Aorta (tissue), 5 donors: ENCODE measurements at regions not wholly inside any gene's neighbourhood (a gene's known extent, or its start where the extent isn't known, plus 50 kb on each side); places are given as distances from the start of the nearest gene placed in this dataset.

Experiments used
- ATAC-seq: fragments of 200-7000 bp; cut with Tn5 transposase; one replicate; pipeline ENCODE4 v1.9.1; 2022; ENCODE audit warnings: moderate library complexity; ENCODE audit not compliant: low FRiP score
- DNase-seq, 2 donors: peaks; one replicate each; pipeline ENCODE4 v3.0.0-alpha.2; 2020
- H3K27ac ChIP-seq, 2 donors: one replicate each; pipeline ENCODE4 v1.5.1; 2013; ENCODE audit warnings: low read length in 2 of 2, mild to moderate bottlenecking in 2 of 2, moderate library complexity in 2 of 2, control low read depth in 1 of 2, inconsistent platforms in 1 of 2, low read depth in 1 of 2
- H3K27me3 ChIP-seq, 2 donors: one replicate each; pipeline ENCODE4 v1.6.1; 2013; ENCODE audit warnings: control low read depth in 1 of 2, low read length in 1 of 2, mild to moderate bottlenecking in 1 of 2, moderate library complexity in 1 of 2; ENCODE audit not compliant: insufficient read depth in 2 of 2, control insufficient read depth in 1 of 2
- H3K36me3 ChIP-seq, 2 donors: one replicate each; pipeline ENCODE4 v1.6.1; 2013; ENCODE audit warnings: control low read depth in 1 of 2, low read length in 1 of 2, mild to moderate bottlenecking in 1 of 2; ENCODE audit not compliant: insufficient read depth in 2 of 2, control insufficient read depth in 1 of 2
- H3K4me1 ChIP-seq, 2 donors: one replicate each; pipeline ENCODE4 v1.6.1; 2013; ENCODE audit warnings: low read length in 2 of 2, control low read depth in 1 of 2, mild to moderate bottlenecking in 1 of 2, moderate library complexity in 1 of 2; ENCODE audit not compliant: insufficient read depth in 2 of 2, control insufficient read depth in 1 of 2
- H3K4me3 ChIP-seq, 2 donors: one replicate each; pipeline ENCODE4 v1.5.1; 2013; ENCODE audit warnings: low read length in 2 of 2, control low read depth in 1 of 2, mild to moderate bottlenecking in 1 of 2
- H3K9me3 ChIP-seq: one replicate; pipeline ENCODE4 v1.6.1; 2013; ENCODE audit warnings: mild to moderate bottlenecking, low read length; ENCODE audit not compliant: control insufficient read depth
- WGBS, 2 donors: extraction: QIAGEN DNeasy Blood & Tissue Kit; methylation state at CpG; one replicate each; pipeline ENCODE4 v1.1.7; 2013; 5-methylcytosine and 5-hydroxymethylcytosine counted together
- intact Hi-C, 2 donors: fragments of 100-400 bp; cut with DNase I; formaldehyde crosslinking; loops; one replicate each; pipeline versions ENCODE4 v1.14.2 to v1.15.0; 2022
- donor health status: healthy with polysubstance abuse.
- donor health status: Bipolar disorder and iron deficiency.
- donor health status: DM: no; HTN: no; CAD: no.
- donor health status: DM: no; HTN: no; CAD: no.
- donor health status: DM: yes; HTN: yes; CAD: no.

GRCh38 chr7:67940400-67940799 lies 943.8 kb downstream of the TYW1 start:
- Histone ChIP-seq H3K27ac (no peak overlapping the region), H3K36me3 (no peaks in the 10 kb centered on the region), H3K4me3 (no peak overlapping the region), H3K4me1 (no peaks in the 10 kb centered on the region), H3K9me3 (no peaks in the 10 kb centered on the region), H3K27me3 (no peaks in the 10 kb centered on the region)
- WGBS, 2 donors = 94 to 95% methylated on average over 13 of the region's 13 CpGs
- no peak for DNase-seq
- no peak for ATAC-seq
- intact Hi-C loops = no loop called here

GRCh38 chr7:67947191-67947590 lies 950.6 kb downstream of the TYW1 start:
- no peak overlapping the region for H3K27ac ChIP-seq
- intact Hi-C loops = no loop called here
- H3K4me3 ChIP-seq = no peak overlapping the region
- no peaks in the 10 kb centered on the region for H3K9me3 ChIP-seq
- H3K27me3 ChIP-seq = no peaks in the 10 kb centered on the region
- no peak for DNase-seq
- no peak for ATAC-seq
- H3K4me1 ChIP-seq = no peaks in the 10 kb centered on the region
- H3K36me3 ChIP-seq = no peaks in the 10 kb centered on the region
- 74 to 88% methylated on average over 2 of the region's 2 CpGs for WGBS, 2 donors

- no peaks in the 10 kb centered on the region for H3K27me3 ChIP-seq
- no peak overlapping the region for H3K4me3 ChIP-seq
- H3K9me3 ChIP-seq = no peaks in the 10 kb centered on the region
- no peak for ATAC-seq
- no peaks in the 10 kb centered on the region for H3K36me3 ChIP-seq
- 65 to 68% methylated on average over 5 of the region's 5 CpGs for WGBS, 2 donors
- intact Hi-C loops = no loop called here
- H3K27ac ChIP-seq = no peak overlapping the region
- no peaks in the 10 kb centered on the region for H3K4me1 ChIP-seq
- no peak for DNase-seq
Measured at GRCh38 chr7:67947646-67948045, 951.0 kb downstream of the TYW1 start.

- Histone ChIP-seq H3K27ac (no peak overlapping the region), H3K4me3 (no peak overlapping the region), H3K4me1 (no peaks in the 10 kb centered on the region), H3K36me3 (no peaks in the 10 kb centered on the region), H3K9me3 (no peaks in the 10 kb centered on the region), H3K27me3 (no peaks in the 10 kb centered on the region)
- intact Hi-C loops = no loop called here
- WGBS, 2 donors = 55 to 57% methylated on average over 7 of the region's 7 CpGs
- ATAC-seq = no peak
- DNase-seq = no peak
Measured at GRCh38 chr7:67950321-67951083, 953.9 kb downstream of the TYW1 start.

- no peak overlapping the region for H3K4me3 ChIP-seq
- H3K9me3 ChIP-seq = peaks cover 2% of the 10 kb centered on the region
- WGBS, 2 donors = 33 to 37% methylated on average over 3 of the region's 3 CpGs
- no peak for DNase-seq
- H3K4me1 ChIP-seq = no peaks in the 10 kb centered on the region
- H3K27ac ChIP-seq = no peak overlapping the region
- H3K36me3 ChIP-seq = no peaks in the 10 kb centered on the region
- no peak for ATAC-seq
- no peaks in the 10 kb centered on the region for H3K27me3 ChIP-seq
- intact Hi-C loops = no loop called here
Measured at GRCh38 chr7:67955061-67955460, 958.4 kb downstream of the TYW1 start.

GRCh38 chr7:67962863-67963262 lies 966.2 kb downstream of the TYW1 start:
- intact Hi-C loops = no loop called here
- Histone ChIP-seq H3K4me3 (no peak overlapping the region), H3K27ac (no peak overlapping the region), H3K36me3 (no peaks in the 10 kb centered on the region), H3K9me3 (peaks cover 11% of the 10 kb centered on the region), H3K4me1 (no peaks in the 10 kb centered on the region), H3K27me3 (no peaks in the 10 kb centered on the region)
- 25 to 100% methylated on average over 1 of the region's 1 CpG for WGBS, 2 donors
- DNase-seq = no peak
- no peak for ATAC-seq

GRCh38 chr7:67976490-67976889 lies 979.9 kb downstream of the TYW1 start:
- intact Hi-C loops = no loop called here
- Histone ChIP-seq H3K27me3 (no peaks in the 10 kb centered on the region), H3K27ac (no peak overlapping the region), H3K4me1 (no peaks in the 10 kb centered on the region), H3K4me3 (no peak overlapping the region), H3K9me3 (peaks cover 4% of the 10 kb centered on the region), H3K36me3 (no peaks in the 10 kb centered on the region)
- 88 to 89% methylated on average over 3 of the region's 3 CpGs for WGBS, 2 donors
- DNase-seq = no peak
- ATAC-seq = no peak

- intact Hi-C loops = no loop called here
- ATAC-seq = no peak
- WGBS, 2 donors = 60 to 70% methylated on average over 1 of the region's 1 CpG
Measured at GRCh38 chr7:67983486-67983885, 986.9 kb downstream of the TYW1 start.

GRCh38 chr7:67984326-67984725 lies 987.7 kb downstream of the TYW1 start:
- Histone ChIP-seq H3K4me3 (no peak overlapping the region), H3K27ac (no peak overlapping the region), H3K9me3 (peaks cover 4% of the 10 kb centered on the region), H3K4me1 (no peaks in the 10 kb centered on the region), H3K36me3 (no peaks in the 10 kb centered on the region), H3K27me3 (no peaks in the 10 kb centered on the region)
- intact Hi-C loops = no loop called here
- WGBS, 2 donors = 50 to 60% methylated on average over 4 of the region's 4 CpGs
- no peak for ATAC-seq
- no peak for DNase-seq

More at GRCh38 chr7:67983486-67983885, 986.9 kb downstream of the TYW1 start:
- H3K9me3 ChIP-seq = peaks cover 5% of the 10 kb centered on the region
- H3K36me3 ChIP-seq = no peaks in the 10 kb centered on the region
- no peaks in the 10 kb centered on the region for H3K4me1 ChIP-seq
- DNase-seq = no peak
- H3K27me3 ChIP-seq = no peaks in the 10 kb centered on the region
- H3K4me3 ChIP-seq = no peak overlapping the region
- H3K27ac ChIP-seq = no peak overlapping the region
